ENCODE measurements at regions not wholly inside any gene's neighbourhood (a gene's known extent, or its start where the extent isn't known, plus 50 kb on each side); places are given as distances from the start of the nearest gene placed in this dataset.
"Not testable (repeated sequence)": the region's sequence is repeated elsewhere in the genome, so short reads cannot be mapped to it uniquely, and the experiment has no call there.

- no peak for DNase-seq
These were observed 65.4 kb upstream of the P2RY1 start for GRCh38 chr3:152769523-152769922.

- no peak for DNase-seq
These were observed 64.6 kb upstream of the P2RY1 start for GRCh38 chr3:152770296-152770695.

- no peak for DNase-seq
These were observed 63.8 kb upstream of the P2RY1 start for GRCh38 chr3:152771120-152771519.

- no peak for DNase-seq
These were observed 62.2 kb upstream of the P2RY1 start for GRCh38 chr3:152772674-152773225.

GRCh38 chr3:152773633-152774032 is 61.3 kb upstream of the P2RY1 start:
- no peak for DNase-seq

DNA sequence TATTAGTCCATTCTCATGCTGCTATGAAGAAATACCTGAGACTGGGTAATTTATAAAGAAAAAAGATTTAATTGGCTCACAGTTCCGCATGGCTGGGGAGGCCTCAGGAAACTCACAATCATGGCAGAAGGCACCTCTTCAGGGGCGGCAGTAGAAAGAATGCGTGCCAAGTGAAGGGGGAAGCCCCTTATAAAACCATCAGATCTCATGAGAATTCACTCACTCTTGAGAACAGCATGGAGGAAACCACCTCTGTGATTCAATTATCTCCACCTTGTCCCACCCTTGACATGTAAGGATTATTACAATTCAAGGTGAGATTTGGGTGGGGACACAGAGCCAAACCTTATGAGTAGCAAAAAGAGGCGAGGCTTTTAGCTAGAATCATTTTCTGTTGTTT is 60.7 kb upstream of the P2RY1 start:
- DNase-seq = not testable (repeated sequence)

DNA sequence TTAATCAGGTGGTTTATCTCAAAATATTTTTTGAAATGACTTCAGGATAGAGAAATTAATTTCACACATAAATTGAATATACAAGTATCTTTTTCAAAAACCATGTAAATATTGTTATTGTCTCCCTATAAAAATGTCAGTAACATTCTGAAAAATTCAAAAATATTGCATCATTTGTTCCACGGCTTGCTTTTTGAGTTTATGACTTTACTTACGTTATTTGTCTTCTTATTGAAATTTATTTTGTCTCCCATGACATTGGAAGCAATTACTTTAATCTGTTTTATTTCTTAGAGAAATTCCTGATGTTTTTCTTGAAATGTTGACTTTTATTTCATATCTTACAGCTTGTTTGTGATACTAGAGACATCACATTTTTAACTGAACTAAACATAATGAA is 56.9 kb upstream of the P2RY1 start:
- no peak for DNase-seq

DNA sequence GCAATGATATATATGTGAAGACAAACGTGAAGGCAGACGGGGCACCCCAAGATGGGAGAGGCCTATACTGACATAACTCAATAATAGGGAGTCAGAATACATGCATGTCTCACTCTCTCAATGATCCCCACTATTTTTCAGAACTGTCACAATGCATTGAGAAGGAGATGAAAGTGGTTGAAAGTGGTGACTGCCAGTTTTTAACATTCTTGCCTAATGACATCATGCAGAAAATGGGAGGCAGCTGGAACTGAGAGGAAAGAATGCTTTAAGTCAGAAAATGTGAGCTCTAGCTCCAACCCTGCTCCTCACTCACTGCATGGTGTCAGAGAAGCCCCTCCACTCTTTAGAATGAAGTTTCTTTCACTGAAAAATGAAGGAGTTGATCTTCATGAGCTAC is 55.3 kb upstream of the P2RY1 start:
- no peak for DNase-seq

- no peak for DNase-seq
These were observed 54.4 kb upstream of the P2RY1 start for GRCh38 chr3:152780553-152780952.

- no peak for DNase-seq
These were observed 49.9 kb upstream of the P2RY1 start for GRCh38 chr3:152785051-152785450.

Data from amygdala (tissue), 56 donors.